ENCODE measurements at regions not wholly inside any gene's neighbourhood (a gene's known extent, or its start where the extent isn't known, plus 50 kb on each side); places are given as distances from the start of the nearest gene placed in this dataset.

GRCh38 chr7:23918286-23918685 lies 208.3 kb downstream of the STK31 start:
- Mint-ChIP-seq H3K9me3 (ENCODE audit: unreplicated experiment) (no peaks in the 10 kb centered on the region), H3K27ac (ENCODE audit: unreplicated experiment) (no peak overlapping the region), H3K36me3 (ENCODE audit: unreplicated experiment) (no peaks in the 10 kb centered on the region), H3K4me1 (ENCODE audit: unreplicated experiment) (peaks cover 24% of the 10 kb centered on the region), H3K4me3 (ENCODE audit: unreplicated experiment) (no peak overlapping the region), H3K27me3 (ENCODE audit: unreplicated experiment) (no peaks in the 10 kb centered on the region)
- DNase-seq (ENCODE audit: extremely low spot score, unreplicated experiment), result no peak
- TF ChIP-seq, protein P1, sequence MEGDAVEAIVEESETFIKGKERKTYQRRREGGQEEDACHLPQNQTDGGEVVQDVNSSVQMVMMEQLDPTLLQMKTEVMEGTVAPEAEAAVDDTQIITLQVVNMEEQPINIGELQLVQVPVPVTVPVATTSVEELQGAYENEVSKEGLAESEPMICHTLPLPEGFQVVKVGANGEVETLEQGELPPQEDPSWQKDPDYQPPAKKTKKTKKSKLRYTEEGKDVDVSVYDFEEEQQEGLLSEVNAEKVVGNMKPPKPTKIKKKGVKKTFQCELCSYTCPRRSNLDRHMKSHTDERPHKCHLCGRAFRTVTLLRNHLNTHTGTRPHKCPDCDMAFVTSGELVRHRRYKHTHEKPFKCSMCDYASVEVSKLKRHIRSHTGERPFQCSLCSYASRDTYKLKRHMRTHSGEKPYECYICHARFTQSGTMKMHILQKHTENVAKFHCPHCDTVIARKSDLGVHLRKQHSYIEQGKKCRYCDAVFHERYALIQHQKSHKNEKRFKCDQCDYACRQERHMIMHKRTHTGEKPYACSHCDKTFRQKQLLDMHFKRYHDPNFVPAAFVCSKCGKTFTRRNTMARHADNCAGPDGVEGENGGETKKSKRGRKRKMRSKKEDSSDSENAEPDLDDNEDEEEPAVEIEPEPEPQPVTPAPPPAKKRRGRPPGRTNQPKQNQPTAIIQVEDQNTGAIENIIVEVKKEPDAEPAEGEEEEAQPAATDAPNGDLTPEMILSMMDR (IDR thresholded peaks at IDR 0.05), result no peak

DNA sequence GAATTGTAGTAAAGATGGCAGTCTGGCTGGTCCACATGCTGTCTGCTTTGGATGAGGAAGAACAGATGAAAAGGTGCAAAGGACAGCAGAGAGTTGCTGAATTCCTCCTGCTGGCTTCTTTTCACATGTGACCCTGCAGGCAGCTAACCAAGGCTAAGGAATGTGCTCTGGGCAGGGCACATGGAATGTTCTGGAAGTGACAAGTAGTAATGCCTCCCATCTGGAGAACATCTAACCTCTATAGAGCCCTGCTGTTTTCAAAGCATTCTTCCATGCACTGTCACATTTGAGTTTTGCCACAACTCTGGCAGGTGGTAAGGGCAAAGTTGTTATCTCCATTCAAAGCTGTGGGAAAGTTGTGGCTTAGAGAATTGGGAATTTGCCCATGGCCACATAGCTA lies 208.8 kb downstream of the STK31 start:
- H3K36me3 Mint-ChIP-seq (ENCODE audit: unreplicated experiment), result no peaks in the 10 kb centered on the region
- no peaks in the 10 kb centered on the region for H3K27me3 Mint-ChIP-seq (ENCODE audit: unreplicated experiment)
- peaks cover 25% of the 10 kb centered on the region for H3K4me1 Mint-ChIP-seq (ENCODE audit: unreplicated experiment)
- TF ChIP-seq, protein P1 (IDR thresholded peaks at IDR 0.05), result no peak
- DNase-seq (ENCODE audit: extremely low spot score, unreplicated experiment), result no peak
- H3K4me3 Mint-ChIP-seq (ENCODE audit: unreplicated experiment), result no peak overlapping the region
- H3K27ac Mint-ChIP-seq (ENCODE audit: unreplicated experiment), result peak overlapping the region; percentile 6
- H3K9me3 Mint-ChIP-seq (ENCODE audit: unreplicated experiment), result no peaks in the 10 kb centered on the region

DNA sequence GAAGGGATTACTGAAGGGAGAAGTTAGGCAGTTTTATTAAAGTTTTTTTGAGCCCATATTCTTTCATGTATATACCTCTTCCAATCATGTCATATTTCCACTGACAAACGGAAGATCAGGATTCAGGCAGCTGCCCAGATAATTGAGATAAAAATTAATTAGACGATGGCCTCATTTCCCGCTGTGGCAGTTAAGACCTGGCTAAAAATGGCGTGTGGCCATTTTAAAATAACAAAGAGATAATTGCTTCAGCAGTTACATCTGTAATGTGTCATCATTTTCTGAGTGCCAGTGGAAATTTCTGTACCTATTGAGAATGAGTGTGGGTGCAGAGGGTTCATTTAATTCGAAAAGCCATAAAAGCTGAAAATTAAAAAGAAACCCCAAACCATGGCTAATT lies 215.1 kb downstream of the STK31 start:
- Mint-ChIP-seq H3K27ac (ENCODE audit: unreplicated experiment) (no peak overlapping the region), H3K27me3 (ENCODE audit: unreplicated experiment) (no peaks in the 10 kb centered on the region), H3K36me3 (ENCODE audit: unreplicated experiment) (no peaks in the 10 kb centered on the region), H3K4me1 (ENCODE audit: unreplicated experiment) (peaks cover 4% of the 10 kb centered on the region), H3K4me3 (ENCODE audit: unreplicated experiment) (no peak overlapping the region), H3K9me3 (ENCODE audit: unreplicated experiment) (no peaks in the 10 kb centered on the region)
- no peak for DNase-seq (ENCODE audit: extremely low spot score, unreplicated experiment)
- TF ChIP-seq, protein P1 (IDR thresholded peaks at IDR 0.05), result no peak

GRCh38 chr7:23927709-23928417 lies 217.8 kb downstream of the STK31 start:
- DNase-seq (ENCODE audit: extremely low spot score, unreplicated experiment), result no peak
- Mint-ChIP-seq H3K27me3 (ENCODE audit: unreplicated experiment) (no peaks in the 10 kb centered on the region), H3K27ac (ENCODE audit: unreplicated experiment) (no peak overlapping the region), H3K36me3 (ENCODE audit: unreplicated experiment) (no peaks in the 10 kb centered on the region), H3K9me3 (ENCODE audit: unreplicated experiment) (no peaks in the 10 kb centered on the region), H3K4me3 (ENCODE audit: unreplicated experiment) (no peak overlapping the region), H3K4me1 (ENCODE audit: unreplicated experiment) (peaks cover 4% of the 10 kb centered on the region)
- TF ChIP-seq, protein P1 (IDR thresholded peaks at IDR 0.05), result no peak

GRCh38 chr7:23928418-23928775 lies 218.4 kb downstream of the STK31 start:
- Mint-ChIP-seq H3K4me1 (ENCODE audit: unreplicated experiment) (peaks cover 3% of the 10 kb centered on the region), H3K27ac (ENCODE audit: unreplicated experiment) (no peak overlapping the region), H3K27me3 (ENCODE audit: unreplicated experiment) (no peaks in the 10 kb centered on the region), H3K36me3 (ENCODE audit: unreplicated experiment) (no peaks in the 10 kb centered on the region), H3K9me3 (ENCODE audit: unreplicated experiment) (no peaks in the 10 kb centered on the region), H3K4me3 (ENCODE audit: unreplicated experiment) (no peak overlapping the region)
- TF ChIP-seq, protein P1 (IDR thresholded peaks at IDR 0.05), result no peak
- DNase-seq (ENCODE audit: extremely low spot score, unreplicated experiment), result no peak

Data from osteocyte (in vitro differentiated cells).